EH (cell line): ENCODE measurements at regions not wholly inside any gene's neighbourhood (a gene's known extent, or its start where the extent isn't known, plus 50 kb on each side); places are given as distances from the start of the nearest gene placed in this dataset.
"Not testable (repeated sequence)": the region's sequence is repeated elsewhere in the genome, so short reads cannot be mapped to it uniquely, and the experiment has no call there.

Experiments used
- DNase-seq: peaks from one replicate; pipeline ENCODE4 v3.0.0-alpha.2; 2015; ENCODE audit warnings: low read depth

DNA sequence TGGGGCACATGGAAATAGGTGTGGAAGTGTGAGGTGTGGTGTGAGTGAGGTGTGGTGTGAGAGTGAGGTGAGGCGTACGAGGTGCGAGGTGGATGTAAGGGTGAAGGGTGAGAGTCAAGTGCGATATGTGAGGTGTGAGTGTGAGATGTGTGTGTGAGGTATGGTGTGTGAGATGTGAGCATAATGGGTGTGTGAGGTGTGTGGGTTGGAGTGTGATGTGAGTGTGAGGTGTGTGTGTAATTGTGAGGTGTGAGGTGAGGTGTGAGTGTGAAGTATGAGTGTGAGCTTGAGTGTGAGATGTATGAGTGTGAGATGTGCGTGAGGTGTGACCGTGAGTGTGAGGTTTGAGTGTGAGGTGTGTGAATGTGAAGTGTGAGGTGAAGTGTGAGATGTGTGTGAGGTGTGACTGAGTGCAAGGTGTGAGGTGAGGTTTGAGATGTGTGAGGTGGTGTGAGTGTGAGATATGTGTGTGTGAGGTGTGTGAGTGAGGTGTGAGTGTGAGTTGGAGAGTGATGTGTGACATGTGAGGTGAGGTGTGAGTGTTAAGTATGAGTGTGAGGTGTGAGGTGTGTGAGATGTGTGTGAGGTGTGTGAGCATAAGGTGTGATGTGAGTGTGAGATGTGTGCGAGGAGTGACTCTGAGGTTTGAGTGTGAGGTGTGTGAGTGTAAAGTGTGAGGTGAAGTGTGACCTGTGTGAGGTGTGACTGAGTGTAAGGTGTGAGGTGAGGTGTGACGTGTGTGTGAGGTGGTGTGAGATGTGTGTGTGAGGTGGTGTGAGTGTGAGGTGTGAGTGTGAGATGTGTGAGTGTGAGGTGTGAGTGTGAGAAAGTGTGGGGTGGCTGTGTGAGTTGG, 354.0 kb downstream of the FOXL1 start:
- DNase-seq: no peak

DNA sequence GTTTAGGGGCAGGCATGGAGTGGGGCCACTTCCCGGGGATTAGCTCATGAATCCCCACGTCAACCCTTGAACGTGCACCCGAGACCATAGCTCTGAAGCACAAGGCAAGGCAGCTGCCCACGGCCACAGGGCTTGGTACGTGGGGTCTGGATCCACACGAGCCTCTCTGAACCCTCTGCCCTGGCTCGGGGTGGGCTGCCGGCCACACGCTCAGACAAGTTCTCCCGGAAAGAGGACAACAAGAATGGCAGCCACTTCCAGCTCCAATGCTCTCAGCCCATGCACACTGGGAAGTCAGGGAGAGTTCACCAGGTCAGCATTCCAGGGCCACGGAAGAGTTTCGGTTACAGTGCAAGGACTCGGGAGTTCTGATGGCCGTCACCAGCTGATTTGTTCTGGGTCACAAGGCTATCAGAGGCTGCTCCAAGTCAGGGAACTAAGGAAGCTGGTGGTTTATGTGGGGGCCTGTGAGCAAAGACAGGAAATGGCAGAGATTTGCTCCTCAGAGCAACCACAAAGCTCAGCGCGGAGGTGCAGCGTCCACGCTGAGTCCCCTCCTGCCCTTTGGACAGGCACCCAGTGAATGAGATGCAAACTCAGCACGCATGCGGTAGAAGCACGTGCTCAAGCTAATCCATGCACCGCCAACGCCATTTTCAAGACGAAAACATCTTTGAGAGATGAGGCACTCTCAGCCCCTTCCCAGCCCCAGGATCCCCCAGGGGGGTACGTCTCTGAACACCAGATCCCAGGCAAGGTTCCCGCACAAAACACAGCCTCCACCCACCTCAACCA, 356.4 kb downstream of the FOXL1 start:
- DNase-seq: no peak

DNA sequence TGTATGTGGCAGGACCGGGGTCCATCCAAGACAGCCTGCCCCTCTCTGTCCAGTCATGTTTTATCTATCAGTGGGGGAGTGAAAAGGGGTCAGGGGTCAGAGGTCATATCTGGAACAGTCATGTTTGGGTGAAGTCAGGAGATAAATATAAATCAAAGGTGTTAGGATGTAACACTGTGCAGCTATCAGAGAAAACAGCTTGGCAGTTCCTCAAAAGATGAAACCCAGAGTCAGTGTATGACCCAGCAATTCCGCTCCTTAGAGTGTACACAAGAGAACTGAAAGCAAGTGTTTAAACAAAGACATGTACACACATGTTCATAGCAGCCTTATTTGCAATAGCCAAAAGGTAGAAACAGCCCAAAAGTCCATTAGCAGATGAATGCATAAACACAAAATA, 361.3 kb downstream of the FOXL1 start:
- no peak for DNase-seq

DNA sequence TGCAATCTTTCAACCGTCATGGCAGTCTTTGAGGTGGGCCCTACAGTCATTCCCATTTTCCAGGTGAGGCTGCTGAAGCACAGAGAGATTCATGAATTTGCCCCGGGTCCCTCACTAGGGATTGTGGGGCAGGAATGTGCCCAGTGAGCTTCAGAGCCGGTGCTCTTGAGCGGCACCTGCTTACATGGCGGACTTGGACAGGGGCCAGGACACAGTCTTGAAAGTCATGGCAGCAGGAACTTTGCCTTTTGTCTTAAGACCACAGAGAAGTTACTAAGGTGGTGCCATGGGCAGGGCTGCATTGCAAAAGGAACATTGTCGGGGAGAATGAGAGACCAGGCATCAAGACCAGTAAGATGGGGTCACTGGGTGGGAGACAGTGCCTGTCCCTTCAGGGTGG, 363.4 kb downstream of the FOXL1 start:
- DNase-seq: no peak

DNA sequence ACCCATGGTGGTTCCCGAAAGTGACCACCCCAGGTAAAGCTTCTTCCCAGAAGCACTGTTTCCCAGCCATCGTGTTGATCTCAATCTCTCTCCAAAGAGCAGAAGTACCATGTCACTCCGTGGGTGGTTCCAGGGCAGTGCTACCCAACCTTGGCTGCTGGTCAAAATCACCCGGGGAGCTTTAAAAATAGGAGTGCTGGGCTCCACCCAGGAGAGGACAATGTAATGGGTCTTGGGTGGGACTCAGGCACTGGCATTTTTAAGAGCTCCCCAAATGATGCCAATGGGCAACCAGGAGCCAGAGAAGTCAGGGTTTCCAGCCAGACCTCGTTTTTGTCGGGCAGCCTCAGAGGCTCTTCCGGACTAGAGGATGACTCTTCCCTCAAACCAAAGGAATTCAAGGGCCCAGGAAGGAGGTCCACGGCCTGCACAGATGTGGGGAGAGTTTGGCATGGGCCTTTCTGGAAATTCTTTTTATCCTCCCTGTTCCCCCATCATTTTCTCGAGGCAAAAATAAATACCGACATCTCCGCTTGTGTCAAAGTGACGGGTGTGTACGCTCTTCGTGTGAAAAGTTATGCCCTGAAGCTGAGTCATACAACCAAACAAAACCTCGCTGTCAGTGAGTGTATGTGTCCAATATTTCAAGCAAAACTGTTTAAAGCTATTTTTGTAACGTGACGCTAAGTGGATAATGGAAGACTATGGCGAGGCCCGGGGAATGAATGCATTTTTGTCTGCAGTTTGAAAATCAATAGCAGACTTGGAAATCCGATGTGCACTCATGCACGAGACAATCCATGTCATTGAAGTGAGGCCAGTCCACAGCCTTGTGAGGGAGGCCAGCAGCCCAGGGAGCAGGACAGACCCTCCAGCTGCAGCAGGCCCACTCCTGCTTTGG, 364.1 kb downstream of the FOXL1 start:
- peak; percentile 88 for DNase-seq

DNA sequence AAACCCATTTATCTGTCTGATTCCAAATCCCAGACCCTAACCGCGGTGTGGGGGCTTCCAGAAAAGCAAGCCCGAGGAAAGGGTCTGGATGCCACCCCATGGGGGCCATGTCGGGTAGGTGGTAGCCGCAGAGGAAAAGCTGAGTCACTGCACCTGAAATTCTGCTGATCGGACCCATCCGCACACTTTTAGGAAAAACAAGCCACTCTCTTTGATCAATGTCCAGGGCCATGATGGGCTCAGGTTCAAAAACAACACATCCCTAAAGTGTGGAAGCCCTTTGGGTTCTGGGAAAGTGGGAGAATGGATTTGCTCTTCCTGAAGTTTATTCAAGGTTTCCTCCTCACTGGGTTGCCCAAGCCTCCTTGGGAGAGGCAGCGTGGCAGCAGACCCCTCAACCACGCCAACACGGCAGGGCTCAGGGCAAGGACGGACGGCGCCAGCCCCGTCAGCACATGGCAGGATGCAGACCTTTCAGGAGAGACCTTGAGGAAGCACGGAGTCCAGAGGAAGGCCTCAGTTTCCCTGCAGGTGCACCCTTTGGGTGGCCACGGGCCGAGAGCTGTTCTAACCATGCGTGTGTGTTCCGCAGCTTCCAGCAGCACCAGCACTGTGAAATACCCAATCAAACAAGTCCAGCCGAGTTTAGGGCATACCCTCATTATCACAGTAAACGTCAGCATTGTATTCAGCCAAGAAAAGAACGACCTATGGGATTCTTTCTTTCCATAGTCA, 367.0 kb downstream of the FOXL1 start:
- no peak for DNase-seq

DNA sequence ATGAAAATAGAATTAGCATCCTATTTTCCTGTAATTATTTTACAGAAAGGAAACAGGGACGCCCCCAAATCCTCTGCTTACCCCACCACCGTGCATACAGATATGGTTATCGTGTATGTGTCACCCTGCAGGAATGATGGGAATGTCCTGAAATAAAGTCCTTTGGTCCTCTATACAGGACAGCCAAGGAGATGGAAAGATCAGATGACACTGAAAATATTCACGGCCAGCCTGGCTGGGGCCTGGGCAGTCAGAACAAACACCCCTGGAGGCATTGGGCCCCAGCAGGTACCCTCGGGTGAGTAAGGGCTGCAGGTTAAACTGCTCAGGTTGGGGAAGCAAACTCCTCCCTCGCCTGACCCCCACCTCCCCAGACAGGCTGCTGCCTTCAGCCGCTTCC, 368.0 kb downstream of the FOXL1 start:
- peak; percentile 77 for DNase-seq

DNA sequence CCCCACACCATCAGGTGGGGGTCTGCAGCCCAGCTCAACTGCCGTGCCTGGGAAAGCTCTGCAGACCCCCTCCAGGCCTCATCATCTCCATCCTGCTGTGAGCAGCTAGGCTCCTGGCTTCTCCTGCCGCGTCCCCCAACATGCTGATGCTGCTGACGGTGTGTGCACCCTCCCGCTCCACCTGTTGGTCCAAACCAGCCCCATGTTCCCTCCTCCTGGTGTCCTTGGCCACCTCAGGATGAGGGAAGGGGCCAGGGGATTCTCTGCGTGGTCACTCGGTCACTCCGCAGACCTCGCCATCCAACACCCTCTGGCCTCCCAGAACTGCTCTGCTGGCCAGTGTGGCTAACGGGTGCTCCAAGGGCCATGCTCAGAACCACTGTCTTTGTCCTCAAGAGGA, 368.6 kb downstream of the FOXL1 start:
- no peak for DNase-seq

DNA sequence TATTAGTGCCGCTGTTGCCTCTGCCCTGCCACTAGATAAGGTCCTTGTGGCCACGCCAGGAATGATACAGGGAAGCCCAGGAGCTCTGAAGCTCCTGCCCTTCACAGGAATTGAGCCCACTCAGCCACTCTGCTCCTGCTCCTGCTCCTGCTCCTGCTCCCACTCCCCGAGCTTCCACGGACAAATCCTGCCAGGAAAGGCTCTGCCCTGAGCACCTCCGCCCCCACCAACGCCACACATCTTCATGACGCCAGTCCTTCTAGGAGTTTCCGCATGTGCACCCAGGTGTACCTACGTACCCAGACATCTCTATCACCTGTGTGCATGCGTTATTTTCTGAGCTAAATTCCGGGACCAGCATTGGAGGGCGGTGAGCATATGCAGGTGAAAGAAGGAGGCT, 369.1 kb downstream of the C16orf95 start:
- no peak for DNase-seq

DNA sequence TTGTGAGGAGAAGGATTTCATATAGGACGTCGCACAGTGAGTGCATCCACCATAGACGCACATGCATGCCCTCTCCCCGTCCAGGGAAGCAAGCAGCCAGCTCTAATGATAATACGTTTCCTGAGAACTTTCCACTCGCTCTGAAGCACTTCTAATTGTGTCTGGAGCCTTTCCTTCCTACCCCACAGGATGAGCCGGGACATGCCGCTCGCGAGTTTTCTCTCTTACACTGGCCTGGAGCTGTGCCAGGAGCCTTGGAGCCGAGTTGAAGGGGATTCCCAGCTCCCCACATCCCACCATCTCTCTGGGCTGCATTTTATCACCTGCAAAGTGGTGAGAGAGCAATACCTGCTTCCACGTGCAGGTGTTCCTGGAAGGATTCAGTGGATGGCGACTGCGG, 368.1 kb downstream of the C16orf95 start:
- DNase-seq: no peak

DNA sequence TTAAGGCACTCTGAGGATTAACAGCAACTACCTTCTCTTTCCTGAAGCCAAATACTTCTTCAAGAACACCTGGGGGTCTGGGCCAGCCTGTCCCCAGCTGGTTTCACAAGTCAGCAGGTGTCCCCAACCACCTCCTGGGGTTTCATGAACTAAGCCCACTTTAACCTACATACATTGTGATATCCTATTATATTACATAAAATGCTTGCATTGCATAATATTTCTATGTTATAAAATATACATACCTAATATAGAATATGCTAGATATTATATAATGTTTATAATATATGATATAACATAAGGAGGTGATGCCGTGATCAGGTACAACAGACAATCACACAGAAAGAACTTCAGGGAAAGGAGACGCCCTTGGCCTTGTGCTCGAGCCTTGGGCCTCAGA, 367.6 kb downstream of the C16orf95 start:
- DNase-seq: no peak

DNA sequence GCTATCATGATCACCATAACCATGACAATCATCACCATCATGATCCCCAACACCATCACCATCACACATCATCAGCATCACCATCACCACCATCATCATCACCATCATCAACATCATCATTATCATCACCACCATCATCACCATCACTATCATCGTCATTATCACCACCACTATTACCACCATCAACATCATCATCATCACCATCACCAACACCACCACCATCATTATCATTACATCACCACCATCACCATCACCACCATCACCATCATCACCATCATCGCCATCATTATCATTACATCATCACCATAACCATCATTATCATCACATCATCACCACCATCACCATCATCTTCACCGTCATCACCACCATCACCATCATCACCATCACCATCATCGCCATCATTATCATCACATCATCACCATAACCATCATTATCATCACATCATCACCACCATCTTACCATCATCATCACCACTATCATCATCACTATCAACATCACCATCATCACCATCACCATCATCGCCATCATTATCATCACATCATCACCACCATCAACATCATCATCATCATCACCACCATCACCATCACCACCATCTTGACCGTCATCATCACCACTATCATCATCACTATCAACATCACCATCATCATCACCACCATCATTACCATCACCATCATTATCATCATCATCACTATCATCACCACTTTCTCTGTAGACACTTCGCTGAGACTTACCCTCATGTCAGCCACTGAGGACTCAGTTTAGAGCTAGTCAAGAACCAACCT, 366.0 kb downstream of the C16orf95 start:
- DNase-seq: no peak

DNA sequence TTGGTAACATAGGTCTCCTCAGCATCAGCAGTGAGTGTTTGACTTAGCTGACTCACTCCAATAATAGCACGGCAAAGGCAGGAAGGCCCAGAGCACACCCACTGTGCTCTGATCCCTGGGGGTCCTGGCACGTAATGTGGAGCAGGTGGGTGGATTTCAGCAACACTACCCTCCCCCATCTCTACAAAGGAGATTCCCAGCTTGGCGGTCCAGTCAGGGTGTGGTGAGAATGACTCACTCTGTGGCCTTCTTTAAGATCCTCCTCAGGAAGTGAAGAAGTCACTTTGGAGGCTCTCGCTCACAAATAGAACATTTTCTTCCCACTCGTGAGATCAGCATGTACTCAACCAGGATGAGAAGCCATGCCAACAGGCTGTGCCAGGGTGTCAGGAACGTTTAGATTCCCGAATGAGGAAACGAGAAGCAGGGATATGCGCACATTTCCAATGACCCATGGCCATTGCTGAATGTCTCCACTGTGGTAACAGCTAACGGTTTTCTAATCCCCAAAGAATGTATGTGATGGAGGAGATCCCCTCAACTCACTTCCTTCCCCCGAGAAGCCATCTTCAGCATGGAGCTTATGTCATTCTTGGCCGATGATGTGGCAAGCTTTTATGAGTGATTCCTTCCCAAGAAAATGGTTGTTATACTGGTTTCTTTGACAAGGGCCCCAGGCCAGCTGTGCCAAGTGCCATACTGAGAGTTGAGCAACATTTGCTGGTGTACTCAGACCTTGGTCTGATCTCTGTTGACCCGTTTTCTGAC, 365.2 kb downstream of the C16orf95 start:
- DNase-seq: peak; percentile 99

DNA sequence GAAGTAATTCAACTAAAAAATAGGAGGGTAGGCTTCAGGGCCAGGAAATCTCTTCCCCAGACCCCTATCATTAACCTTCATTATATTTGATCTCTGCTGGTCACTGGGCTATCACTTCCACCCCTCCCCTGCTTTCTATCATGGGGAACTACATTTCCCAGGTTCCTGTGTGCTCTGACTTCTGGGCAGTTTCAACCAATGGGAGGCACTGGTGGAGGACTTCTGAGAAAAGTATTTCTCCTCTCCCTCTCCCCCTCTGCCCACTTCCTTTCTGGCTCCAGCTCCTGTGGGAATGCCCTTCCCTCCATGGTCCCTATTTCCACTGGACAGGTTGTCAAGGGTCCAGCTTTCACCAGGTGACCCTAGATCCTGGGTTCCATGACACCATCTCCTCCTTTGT, 364.4 kb downstream of the C16orf95 start:
- DNase-seq: peak; percentile 70

DNA sequence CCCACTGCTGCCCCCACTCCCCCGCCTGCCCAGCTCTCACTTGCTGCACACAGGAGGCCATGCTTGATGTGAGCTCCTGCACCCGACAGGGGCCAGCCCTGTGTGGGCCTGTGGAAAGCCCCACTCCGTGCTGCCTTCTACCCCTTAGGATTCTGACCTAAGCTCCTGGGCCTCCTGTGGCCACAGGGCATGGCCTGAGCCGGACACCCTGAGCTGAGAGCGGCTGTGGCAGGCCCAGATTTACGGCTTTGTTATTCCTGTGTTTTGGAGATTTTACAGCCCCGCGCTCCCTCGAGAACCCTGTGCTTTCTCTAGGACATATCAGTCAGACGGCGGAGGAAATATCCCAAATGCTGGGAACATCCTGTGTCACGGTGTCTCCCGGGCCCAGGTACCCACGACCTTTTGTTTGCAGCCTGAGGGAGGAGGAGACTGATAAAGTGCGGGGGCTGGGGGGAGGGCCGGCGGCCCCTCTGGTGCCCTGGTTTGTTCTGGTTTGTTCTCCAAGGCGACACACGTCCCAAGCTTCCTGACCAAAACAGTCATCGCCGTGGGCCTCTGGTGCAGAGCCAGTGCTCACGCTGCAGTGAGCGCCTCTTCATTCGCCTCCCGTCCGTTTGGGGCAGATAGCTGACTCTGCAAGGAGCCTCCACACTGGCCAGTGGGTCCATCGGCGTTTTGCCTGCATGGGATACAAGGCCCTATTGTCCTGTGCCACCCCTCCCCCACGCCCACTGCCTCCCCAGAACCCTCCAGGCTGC, 363.4 kb downstream of the C16orf95 start:
- no peak for DNase-seq

DNA sequence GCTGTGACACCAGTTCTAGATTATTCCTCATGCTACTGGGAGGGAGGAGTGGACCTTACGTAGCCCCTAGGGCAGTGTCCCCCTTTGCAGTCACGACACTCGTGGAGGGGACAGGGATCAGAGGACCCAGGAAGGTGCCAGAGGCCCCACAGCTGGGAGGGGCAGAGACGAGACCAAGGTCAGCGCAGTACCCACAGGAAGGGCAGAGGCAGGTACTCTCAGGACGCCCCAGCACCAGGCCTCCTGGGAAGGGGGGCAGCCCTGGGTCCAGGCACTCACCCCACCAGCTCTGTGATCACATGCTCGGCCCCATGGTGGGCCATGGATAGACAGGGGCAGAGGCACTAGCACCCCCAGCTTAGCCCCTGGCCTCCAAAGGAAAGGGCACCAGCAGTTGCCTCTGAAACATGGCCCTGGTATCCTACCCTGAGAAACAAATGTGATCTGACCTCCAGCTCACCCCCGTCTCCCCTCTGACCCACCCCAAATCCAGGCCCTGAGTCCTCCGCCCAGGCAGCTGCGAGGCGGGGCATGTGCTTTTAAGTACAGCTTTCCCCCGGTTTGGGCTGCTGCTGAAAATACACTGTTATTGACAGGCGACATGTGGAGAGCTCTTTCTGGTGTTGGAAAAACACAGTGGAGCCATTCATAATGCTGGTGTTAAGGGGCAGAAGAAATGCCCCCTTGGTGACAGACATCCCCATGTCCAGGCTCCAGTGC, 361.9 kb downstream of the C16orf95 start:
- DNase-seq: no peak

DNA sequence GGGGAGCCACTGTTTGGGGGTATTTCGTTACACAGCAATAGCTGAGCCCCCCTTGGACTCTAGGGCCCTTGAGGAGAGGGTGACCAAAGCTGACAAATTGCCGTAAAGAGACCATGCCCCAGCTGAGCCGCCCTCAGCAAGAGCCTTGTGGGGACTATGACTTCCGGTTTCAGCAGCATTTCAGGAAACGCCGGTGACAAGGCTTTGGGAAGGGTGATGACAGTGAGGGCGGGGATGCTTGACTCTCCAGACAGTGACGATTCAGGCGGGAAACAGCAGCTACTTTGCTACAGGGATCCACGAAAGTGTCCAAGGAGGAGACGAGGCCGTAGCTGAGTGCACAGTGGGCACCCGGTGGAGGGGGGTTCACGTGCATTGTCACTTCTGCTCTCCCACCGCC, 360.8 kb downstream of the C16orf95 start:
- no peak for DNase-seq

DNA sequence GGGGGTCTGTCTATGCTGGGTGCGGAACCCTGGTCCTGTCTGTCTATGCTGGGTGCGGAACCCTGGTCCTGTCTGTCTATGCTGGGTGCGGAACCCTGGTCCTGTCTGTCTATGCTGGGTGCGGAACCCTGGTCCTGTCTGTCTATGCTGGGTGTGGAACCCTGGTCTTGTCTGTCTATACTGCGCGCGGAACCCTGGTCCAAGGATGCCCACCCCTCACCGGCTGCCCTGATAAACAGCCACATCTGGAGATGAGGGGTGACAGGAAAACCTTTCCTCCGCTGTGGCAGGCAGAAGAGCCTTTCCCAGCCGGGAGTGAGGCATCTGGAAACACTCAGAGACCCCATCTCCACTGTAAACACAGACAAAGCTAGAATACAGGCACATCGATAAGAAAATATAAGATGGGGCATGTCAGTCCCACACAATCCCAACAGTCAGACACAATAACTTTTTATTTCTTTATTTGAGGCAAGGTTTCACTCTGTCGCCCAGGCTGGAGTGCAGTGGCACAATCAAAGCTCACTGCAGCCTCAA, 359.5 kb downstream of the C16orf95 start:
- DNase-seq: not testable (repeated sequence)
